Loucy (cell line): ENCODE measurements at regions not wholly inside any gene's neighbourhood (a gene's known extent, or its start where the extent isn't known, plus 50 kb on each side); places are given as distances from the start of the nearest gene placed in this dataset.

Source experiments
- H2AFZ ChIP-seq: fragments of 200-600 bp; sonication (generic); 2 replicates; pipeline ENCODE4 v1.6.0; 2016; ENCODE audit warnings: antibody characterized with exemption, mild to moderate bottlenecking, low read length, moderate library complexity
- H3F3A ChIP-seq: fragments of 200-600 bp; 2 replicates; pipeline ENCODE4 v1.6.0; 2016; ENCODE audit warnings: antibody characterized with exemption, low read depth, mild to moderate bottlenecking
- H3K27me3 ChIP-seq: fragments of 200-600 bp; sonication (generic); 2 replicates; pipeline ENCODE4 v1.6.1; 2014; ENCODE audit warnings: low read length, mild to moderate bottlenecking; ENCODE audit not compliant: insufficient read depth, poor library complexity, severe bottlenecking
- H3K36me3 ChIP-seq: fragments of 200-600 bp; sonication (generic); 2 replicates; pipeline ENCODE4 v1.6.1; 2016; ENCODE audit warnings: low read length; ENCODE audit not compliant: insufficient read depth
- H3K4me1 ChIP-seq: fragments of 200-600 bp; sonication (generic); 2 replicates; pipeline ENCODE4 v1.5.1; 2014; ENCODE audit warnings: low read length, mild to moderate bottlenecking; ENCODE audit not compliant: insufficient read depth, poor library complexity, severe bottlenecking
- H3K4me2 ChIP-seq: fragments of 200-600 bp; sonication (generic); 2 replicates; pipeline ENCODE4 v1.6.0; 2014; ENCODE audit warnings: antibody characterized with exemption, low read length, low read depth, mild to moderate bottlenecking; ENCODE audit not compliant: poor library complexity, severe bottlenecking
- H3K4me3 ChIP-seq: fragments of 200-600 bp; sonication (generic); 2 replicates; pipeline ENCODE4 v1.5.1; 2014; ENCODE audit warnings: low read length, mild to moderate bottlenecking, mixed read lengths; ENCODE audit not compliant: poor library complexity, severe bottlenecking
- H3K79me2 ChIP-seq: fragments of 200-600 bp; sonication (generic); 2 replicates; pipeline ENCODE4 v1.6.1; 2014; ENCODE audit warnings: low read length; ENCODE audit not compliant: insufficient read depth
- H3K9ac ChIP-seq: fragments of 200-600 bp; sonication (generic); 2 replicates; pipeline ENCODE4 v1.6.0; 2014; ENCODE audit warnings: mild to moderate bottlenecking, low read depth, low read length, moderate library complexity; ENCODE audit not compliant: poor library complexity, severe bottlenecking
- H3K9me2 ChIP-seq: fragments of 200-600 bp; sonication (generic); replicated peaks from 2 replicates; pipeline ENCODE4 v1.6.1; 2016; ENCODE audit warnings: low read depth, low read length, mixed read lengths
- H3K9me3 ChIP-seq: fragments of 200-600 bp; sonication (generic); 2 replicates; pipeline ENCODE4 v1.6.1; 2014; ENCODE audit warnings: mild to moderate bottlenecking, antibody characterized with exemption, low read length, low read depth; ENCODE audit not compliant: insufficient read depth
- H4K20me1 ChIP-seq: fragments of 200-600 bp; sonication (generic); 2 replicates; pipeline ENCODE4 v1.6.0; 2014; ENCODE audit warnings: antibody characterized with exemption, low read length, mild to moderate bottlenecking; ENCODE audit not compliant: insufficient read depth, poor library complexity, severe bottlenecking
- EZH2phosphoT487 ChIP-seq: fragments of 200-600 bp; IDR thresholded peaks from 2 replicates; pipeline ENCODE4 v1.6.1; 2018; ENCODE audit warnings: antibody characterized with exemption, mild to moderate bottlenecking, moderate library complexity, borderline replicate concordance
- TF ChIP-seq, protein P1 (sequence below): fragments of 200-600 bp; sonication (generic); conservative IDR thresholded peaks from 2 replicates; pipeline ENCODE4 v1.5.1; 2014; ENCODE audit warnings: mild to moderate bottlenecking, antibody characterized with exemption, low read length

DNA sequence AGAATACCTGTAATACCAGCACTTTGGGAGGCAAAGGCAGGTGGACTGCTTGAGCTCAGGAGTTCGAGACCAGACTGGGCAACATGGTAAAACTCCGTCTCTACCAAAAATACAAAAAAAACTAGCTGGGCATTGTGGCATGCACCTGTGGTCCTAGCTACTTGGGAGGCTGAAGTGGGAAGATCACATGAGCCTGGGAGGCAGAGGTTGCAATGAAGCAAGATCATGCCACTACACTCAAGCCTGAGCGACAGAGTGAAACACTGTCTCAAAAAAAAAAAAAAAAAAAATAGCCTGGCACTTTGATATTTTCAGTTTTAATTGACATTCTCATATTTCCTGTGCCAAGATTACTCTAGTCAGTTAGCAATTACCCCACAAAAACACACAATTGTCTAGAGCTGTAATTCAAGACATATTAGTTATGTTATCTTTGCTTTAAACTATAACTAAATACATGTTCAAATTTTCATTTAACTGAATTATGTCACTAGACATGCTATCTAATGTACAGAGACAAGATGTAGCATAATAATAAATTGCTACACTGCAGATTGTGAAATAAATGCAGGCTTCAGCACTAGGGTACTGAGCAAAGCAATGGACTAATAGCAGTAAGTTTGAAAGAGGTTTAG lies 378.2 kb upstream of the GRAMD2B start:
- Histone ChIP-seq H3K4me1 (peaks cover 3% of the 10 kb centered on the region), H3F3A (no peaks in the 10 kb centered on the region), H3K4me3 (no peak overlapping the region), H3K4me2 (no peak overlapping the region), H3K9me3 (no peaks in the 10 kb centered on the region), H3K9ac (no peak overlapping the region), H3K9me2 (no peaks in the 10 kb centered on the region), H2AFZ (no peak overlapping the region), H4K20me1 (no peaks in the 10 kb centered on the region), H3K79me2 (no peaks in the 10 kb centered on the region), H3K27me3 (no peaks in the 10 kb centered on the region), H3K36me3 (no peaks in the 10 kb centered on the region)
- TF ChIP-seq EZH2phosphoT487, result no peak
- TF ChIP-seq, protein P1, sequence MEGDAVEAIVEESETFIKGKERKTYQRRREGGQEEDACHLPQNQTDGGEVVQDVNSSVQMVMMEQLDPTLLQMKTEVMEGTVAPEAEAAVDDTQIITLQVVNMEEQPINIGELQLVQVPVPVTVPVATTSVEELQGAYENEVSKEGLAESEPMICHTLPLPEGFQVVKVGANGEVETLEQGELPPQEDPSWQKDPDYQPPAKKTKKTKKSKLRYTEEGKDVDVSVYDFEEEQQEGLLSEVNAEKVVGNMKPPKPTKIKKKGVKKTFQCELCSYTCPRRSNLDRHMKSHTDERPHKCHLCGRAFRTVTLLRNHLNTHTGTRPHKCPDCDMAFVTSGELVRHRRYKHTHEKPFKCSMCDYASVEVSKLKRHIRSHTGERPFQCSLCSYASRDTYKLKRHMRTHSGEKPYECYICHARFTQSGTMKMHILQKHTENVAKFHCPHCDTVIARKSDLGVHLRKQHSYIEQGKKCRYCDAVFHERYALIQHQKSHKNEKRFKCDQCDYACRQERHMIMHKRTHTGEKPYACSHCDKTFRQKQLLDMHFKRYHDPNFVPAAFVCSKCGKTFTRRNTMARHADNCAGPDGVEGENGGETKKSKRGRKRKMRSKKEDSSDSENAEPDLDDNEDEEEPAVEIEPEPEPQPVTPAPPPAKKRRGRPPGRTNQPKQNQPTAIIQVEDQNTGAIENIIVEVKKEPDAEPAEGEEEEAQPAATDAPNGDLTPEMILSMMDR, result no peak

DNA sequence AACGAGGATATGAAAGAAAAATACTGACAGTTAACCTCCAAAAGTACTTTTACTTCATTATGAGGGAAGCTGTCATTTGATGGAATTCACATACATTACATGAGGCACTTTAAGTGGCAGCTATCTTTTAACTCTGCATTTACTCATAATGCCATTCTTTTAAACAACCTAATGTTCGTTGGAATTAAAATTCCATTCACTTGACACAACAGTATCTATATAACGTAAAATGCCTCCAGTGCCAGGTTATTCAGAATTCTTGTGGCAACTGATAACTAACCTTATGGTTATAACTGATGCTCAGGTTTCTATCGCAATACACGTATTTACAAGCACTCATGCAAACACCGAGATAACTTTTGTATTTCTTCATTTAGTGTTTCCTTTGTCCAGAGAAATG lies 376.9 kb upstream of the GRAMD2B start:
- TF ChIP-seq EZH2phosphoT487, result no peak
- TF ChIP-seq, protein P1, result no peak
- no peak overlapping the region for H3K9ac ChIP-seq
- H3K4me2 ChIP-seq, result no peak overlapping the region
- H3K27me3 ChIP-seq, result no peaks in the 10 kb centered on the region
- no peaks in the 10 kb centered on the region for H3K36me3 ChIP-seq
- H3K9me3 ChIP-seq, result no peaks in the 10 kb centered on the region
- no peaks in the 10 kb centered on the region for H4K20me1 ChIP-seq
- H3K4me1 ChIP-seq, result peaks cover 3% of the 10 kb centered on the region
- H3K4me3 ChIP-seq, result no peak overlapping the region
- H2AFZ ChIP-seq, result no peak overlapping the region
- no peaks in the 10 kb centered on the region for H3K9me2 ChIP-seq
- H3K79me2 ChIP-seq, result no peaks in the 10 kb centered on the region
- no peaks in the 10 kb centered on the region for H3F3A ChIP-seq

DNA sequence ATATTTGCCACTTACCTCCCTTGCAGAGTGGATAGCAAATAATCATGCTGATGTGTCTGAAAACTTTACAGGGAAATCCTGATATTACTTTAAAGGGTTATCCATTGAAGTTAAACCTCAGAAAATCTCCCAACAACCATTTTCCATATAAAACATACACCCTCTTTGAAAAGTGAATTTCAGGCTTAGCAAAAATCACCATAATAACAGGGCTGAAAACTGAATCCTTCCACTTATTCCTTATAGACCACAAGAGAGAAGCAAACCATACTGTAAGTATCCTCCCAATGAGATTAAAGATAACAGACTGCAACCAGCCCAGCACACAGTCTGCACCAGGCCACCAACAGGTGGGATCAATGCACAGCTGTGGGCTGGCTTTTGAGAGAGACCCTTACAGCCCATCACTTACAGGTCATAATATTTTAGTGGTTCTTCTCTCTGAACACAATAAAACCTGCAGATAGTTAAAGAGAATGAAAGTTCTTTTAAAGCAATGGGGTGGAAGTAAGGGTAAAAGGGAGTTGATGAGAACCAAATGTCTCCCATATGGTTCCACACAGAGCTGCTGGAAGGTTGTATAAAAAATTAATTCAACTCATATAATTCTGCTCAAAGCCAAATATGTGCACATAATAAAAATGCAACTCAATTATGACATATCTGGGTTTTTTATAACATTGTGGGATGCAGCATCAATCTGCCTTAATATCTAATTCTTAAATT lies 376.2 kb upstream of the GRAMD2B start:
- no peaks in the 10 kb centered on the region for H3K9me3 ChIP-seq
- H3K27me3 ChIP-seq, result no peaks in the 10 kb centered on the region
- TF ChIP-seq, protein P1, result no peak
- TF ChIP-seq EZH2phosphoT487, result no peak
- H3K79me2 ChIP-seq, result no peaks in the 10 kb centered on the region
- no peak overlapping the region for H3K9ac ChIP-seq
- no peaks in the 10 kb centered on the region for H4K20me1 ChIP-seq
- H3K4me1 ChIP-seq, result peaks cover 3% of the 10 kb centered on the region
- no peaks in the 10 kb centered on the region for H3F3A ChIP-seq
- no peak overlapping the region for H3K4me2 ChIP-seq
- H3K9me2 ChIP-seq, result no peaks in the 10 kb centered on the region
- no peak overlapping the region for H2AFZ ChIP-seq
- H3K36me3 ChIP-seq, result no peaks in the 10 kb centered on the region
- H3K4me3 ChIP-seq, result no peak overlapping the region
